Pancreas (tissue), 10 donors: ENCODE measurements at regions not wholly inside any gene's neighbourhood (a gene's known extent, or its start where the extent isn't known, plus 50 kb on each side); places are given as distances from the start of the nearest gene placed in this dataset.
"Not testable (repeated sequence)": the region's sequence is repeated elsewhere in the genome, so short reads cannot be mapped to it uniquely, and the experiment has no call there.

Experiments used
- ATAC-seq, 4 donors: fragments of 200-7000 bp; cut with Tn5 transposase; one replicate each; pipeline versions ENCODE4 v1.8.0 to v1.9.1; 2020; ENCODE audit warnings: mild to moderate bottlenecking in 4 of 4, moderate library complexity in 4 of 4
- DNase-seq, 6 donors: peaks; one replicate each; pipeline ENCODE4 v3.0.0-alpha.2; 2020
- FAIRE-seq: peaks from 2 replicates; lab custom pipeline; 2012; peaks lifted over from hg19 to GRCh38; lab: Jason Lieb, UNC
- H3K27ac ChIP-seq, 4 donors: fragments of 200-600 bp; sonication (generic); 1 replicate in 3 of 4; 2 replicates in 1 of 4; pipeline versions ENCODE4 v1.5.0 to v1.8.0; 2020
- H3K27me3 ChIP-seq, 4 donors: fragments of 200-600 bp; one replicate each; pipeline ENCODE4 v1.8.0; 2021
- H3K36me3 ChIP-seq, 3 donors: fragments of 200-600 bp; sonication (generic) in 1 of 3; one replicate each; pipeline versions ENCODE4 v1.5.0 to v1.8.0; 2020 to 2021
- H3K4me1 ChIP-seq, 3 donors: fragments of 200-600 bp; one replicate each; pipeline ENCODE4 v1.8.0; 2021
- H3K4me3 ChIP-seq, 4 donors: fragments of 200-600 bp; sonication (generic) in 2 of 4; one replicate each; pipeline versions ENCODE4 v1.5.0 to v1.8.0; 2020 to 2021
- H3K9me3 ChIP-seq, 4 donors: fragments of 200-600 bp; one replicate each; pipeline ENCODE4 v1.8.0; 2021
- CTCF ChIP-seq, 4 donors: fragments of 200-600 bp; sonication (generic) in 3 of 4; IDR thresholded peaks; one replicate each; pipeline versions ENCODE4 v1.5.0 to v1.8.0; 2021; ENCODE audit warnings: antibody characterized with exemption in 4 of 4
- whole genome bisulfite sequencing, 2 donors: extraction: QIAGEN DNeasy Blood & Tissue Kit; methylation state at CpG; one replicate each; pipeline ENCODE4 v1.1.7; 2013; 5-methylcytosine and 5-hydroxymethylcytosine counted together
- intact Hi-C, 3 donors: fragments of 100-400 bp; cut with DNase I; formaldehyde crosslinking; loops; one replicate each; pipeline versions ENCODE4 v1.11.1 to v1.14.2; 2022
- donor health status: healthy with polysubstance abuse.
- donor health status: DM: no; HTN: no; CAD: no; lungs with moderate emphysema.
- donor health status: DM: no; HTN: no; CAD: no.
- donor health status: control.
- donor health status: control.
- donor health status: Bipolar disorder and iron deficiency.
- donor health status: DM: yes; HTN: yes; CAD: no.
- donor health status: DM: no; HTN: no; CAD: no.
- donor health status: DM: no; HTN: no; CAD: no.
- donor health status: DM: yes; HTN: yes; CAD: no.

GRCh38 chr14:89469210-89470198, 52.5 kb upstream of the FOXN3 start:
- Histone ChIP-seq H3K27me3 (no peaks in the 10 kb centered on the region), H3K9me3 (no peaks in the 10 kb centered on the region), H3K36me3 (no peaks in the 10 kb centered on the region), H3K4me1 (peaks cover 0 to 4% (median 0%) of the 10 kb centered on the region in 3 donors), H3K27ac (no peak overlapping the region), H3K4me3 (no peak overlapping the region)
- intact Hi-C loops: no loop called here
- TF ChIP-seq CTCF (IDR thresholded peaks at IDR 0.05): no peak
- FAIRE-seq (no peak), ATAC-seq (peak in 2 of 4 donors; percentile 22 to 30), DNase-seq (no peak)
- 81 to 83% methylated on average over 18 of the region's 18 CpGs for WGBS, 2 donors

GRCh38 chr14:89468566-89468965, 51.5 kb upstream of the FOXN3 start:
- Histone ChIP-seq H3K27me3 (no peaks in the 10 kb centered on the region), H3K27ac (no peak overlapping the region), H3K4me3 (no peak overlapping the region), H3K4me1 (no peaks in the 10 kb centered on the region), H3K9me3 (no peaks in the 10 kb centered on the region), H3K36me3 (no peaks in the 10 kb centered on the region)
- ATAC-seq (no peak), DNase-seq (no peak), FAIRE-seq (no peak)
- intact Hi-C loops: no loop called here
- 95 to 99% methylated on average over 6 of the region's 6 CpGs for WGBS, 2 donors
- TF ChIP-seq CTCF (IDR thresholded peaks at IDR 0.05): no peak

- H3K4me3 ChIP-seq, H3K27me3 ChIP-seq, H3K9me3 ChIP-seq, FAIRE-seq, H3K27ac ChIP-seq, intact Hi-C loops, DNase-seq, ATAC-seq, H3K36me3 ChIP-seq, H3K4me1 ChIP-seq: not testable (repeated sequence)
- whole genome bisulfite sequencing, 2 donors: 92 to 95% methylated on average over 6 of the region's 6 CpGs
These were observed 51.0 kb upstream of the FOXN3 start for GRCh38 chr14:89468030-89468429.

- Histone ChIP-seq H3K9me3 (no peaks in the 10 kb centered on the region), H3K4me1 (no peaks in the 10 kb centered on the region), H3K4me3 (no peak overlapping the region), H3K27me3 (no peaks in the 10 kb centered on the region), H3K27ac (no peak overlapping the region), H3K36me3 (no peaks in the 10 kb centered on the region)
- intact Hi-C loops: no loop called here
- WGBS, 2 donors: 77 to 91% methylated on average over 14 of the region's 14 CpGs
- TF ChIP-seq CTCF (IDR thresholded peaks at IDR 0.05): no peak
- DNase-seq (no peak), FAIRE-seq (no peak), ATAC-seq (no peak)
These were observed 49.9 kb upstream of the FOXN3 start for GRCh38 chr14:89466944-89467343.
